HFFc6 (cell line): ENCODE measurements at regions not wholly inside any gene's neighbourhood (a gene's known extent, or its start where the extent isn't known, plus 50 kb on each side); places are given as distances from the start of the nearest gene placed in this dataset.

Experiments used
- DNase-seq: peaks from one replicate; pipeline ENCODE4 v3.0.0-alpha.2; 2018
- H3K27ac Mint-ChIP-seq: 2 replicates; pipeline ENCODE4 v1.8.0; 2020; ENCODE audit warnings: mild to moderate bottlenecking, mixed read lengths
- H3K27me3 Mint-ChIP-seq: 2 replicates; pipeline ENCODE4 v1.8.0; 2021; ENCODE audit warnings: mild to moderate bottlenecking, moderate library complexity, mixed read lengths; ENCODE audit not compliant: insufficient read depth
- H3K36me3 Mint-ChIP-seq: 2 replicates; pipeline ENCODE4 v1.8.0; 2021; ENCODE audit warnings: low read depth, mixed read lengths
- H3K4me1 Mint-ChIP-seq: 2 replicates; pipeline ENCODE4 v1.8.0; 2020; ENCODE audit warnings: low read depth, mixed read lengths
- H3K4me3 Mint-ChIP-seq: 2 replicates; pipeline ENCODE4 v1.8.0; 2020; ENCODE audit warnings: mild to moderate bottlenecking, moderate library complexity, mixed read lengths
- H3K9me3 Mint-ChIP-seq: 2 replicates; pipeline ENCODE4 v1.8.0; 2020; ENCODE audit warnings: mild to moderate bottlenecking, mixed read lengths
- CTCF ChIP-seq: fragments of 200-600 bp; sonication (generic); IDR thresholded peaks from 2 replicates; pipeline ENCODE4 v1.5.0; 2021; ENCODE audit warnings: antibody characterized with exemption, mild to moderate bottlenecking

GRCh38 chr3:127036209-127037020 is 53.5 kb downstream of the PLXNA1 start:
- no peak for DNase-seq
- no peak for TF ChIP-seq CTCF
- Mint-ChIP-seq H3K27me3 (peaks cover 16% of the 10 kb centered on the region), H3K36me3 (no peaks in the 10 kb centered on the region), H3K4me1 (peaks cover 6% of the 10 kb centered on the region; the same call in 1 of the 2 replicates), H3K4me3 (no peak overlapping the region), H3K27ac (no peak overlapping the region), H3K9me3 (no peaks in the 10 kb centered on the region)

- H3K27me3 Mint-ChIP-seq = peaks cover 14% of the 10 kb centered on the region
- no peak for DNase-seq
Measured at GRCh38 chr3:127037021-127037400, 54.1 kb downstream of the PLXNA1 start.

GRCh38 chr3:127037418-127037841 is 54.5 kb downstream of the PLXNA1 start:
- no peaks in the 10 kb centered on the region for H3K36me3 Mint-ChIP-seq
- H3K4me3 Mint-ChIP-seq = no peak overlapping the region
- no peak for TF ChIP-seq CTCF
- no peaks in the 10 kb centered on the region for H3K9me3 Mint-ChIP-seq
- H3K27me3 Mint-ChIP-seq = peaks cover 13% of the 10 kb centered on the region
- no peak for DNase-seq
- H3K4me1 Mint-ChIP-seq = peaks cover 6% of the 10 kb centered on the region; the same call in 1 of the 2 replicates
- H3K27ac Mint-ChIP-seq = no peak overlapping the region

More at GRCh38 chr3:127037021-127037400, 54.1 kb downstream of the PLXNA1 start:
- no peak for TF ChIP-seq CTCF
- Mint-ChIP-seq H3K9me3 (no peaks in the 10 kb centered on the region), H3K36me3 (no peaks in the 10 kb centered on the region), H3K27ac (no peak overlapping the region), H3K4me1 (peaks cover 6% of the 10 kb centered on the region; the same call in 1 of the 2 replicates), H3K4me3 (no peak overlapping the region)

- Mint-ChIP-seq H3K9me3 (no peaks in the 10 kb centered on the region), H3K27ac (no peak overlapping the region), H3K36me3 (no peaks in the 10 kb centered on the region), H3K27me3 (peaks cover 13% of the 10 kb centered on the region), H3K4me3 (no peak overlapping the region), H3K4me1 (peaks cover 6% of the 10 kb centered on the region; the same call in 1 of the 2 replicates)
- no peak for TF ChIP-seq CTCF
- no peak for DNase-seq
Measured at GRCh38 chr3:127037971-127038446, 55.1 kb downstream of the PLXNA1 start.

GRCh38 chr3:127038466-127038865 is 55.6 kb downstream of the PLXNA1 start:
- Mint-ChIP-seq H3K27me3 (peaks cover 13% of the 10 kb centered on the region), H3K36me3 (no peaks in the 10 kb centered on the region)

More at GRCh38 chr3:127038466-127038865, 55.6 kb downstream of the PLXNA1 start:
- Mint-ChIP-seq H3K27ac (no peak overlapping the region), H3K4me1 (peaks cover 6% of the 10 kb centered on the region; the same call in 1 of the 2 replicates), H3K4me3 (no peak overlapping the region), H3K9me3 (no peaks in the 10 kb centered on the region)
- DNase-seq = no peak
- TF ChIP-seq CTCF = no peak
